ENCODE measurements at regions not wholly inside any gene's neighbourhood (a gene's known extent, or its start where the extent isn't known, plus 50 kb on each side); places are given as distances from the start of the nearest gene placed in this dataset.

GRCh38 chr3:124512881-124513609, 217.2 kb upstream of the UMPS start:
- no peak for DNase-seq

GRCh38 chr3:124513610-124513997, 216.6 kb upstream of the UMPS start:
- no peak for DNase-seq

GRCh38 chr3:124514683-124515082, 215.6 kb upstream of the UMPS start:
- DNase-seq, result no peak

- DNase-seq, result no peak
These were observed 213.9 kb upstream of the UMPS start for GRCh38 chr3:124516333-124516732.

GRCh38 chr3:124517306-124517705, 212.9 kb upstream of the UMPS start:
- no peak for DNase-seq

GRCh38 chr3:124518350-124518749, 211.9 kb upstream of the UMPS start:
- DNase-seq, result no peak

- no peak for DNase-seq
These were observed 210.6 kb upstream of the UMPS start for GRCh38 chr3:124519591-124520194.

GRCh38 chr3:124520970-124521369, 209.3 kb upstream of the UMPS start:
- no peak for DNase-seq

- no peak for DNase-seq
These were observed 208.1 kb upstream of the UMPS start for GRCh38 chr3:124522082-124522625.

- no peak for DNase-seq
These were observed 203.7 kb upstream of the UMPS start for GRCh38 chr3:124526601-124527000.

- no peak for DNase-seq
These were observed 200.3 kb upstream of the UMPS start for GRCh38 chr3:124529826-124530571.

GRCh38 chr3:124530916-124531315, 199.3 kb upstream of the UMPS start:
- no peak for DNase-seq

GRCh38 chr3:124532071-124532470, 198.2 kb upstream of the UMPS start:
- DNase-seq, result no peak

GRCh38 chr3:124535306-124535705, 194.9 kb upstream of the UMPS start:
- DNase-seq, result no peak

- DNase-seq, result no peak
These were observed 189.6 kb upstream of the UMPS start for GRCh38 chr3:124540550-124541211.

- no peak for DNase-seq
These were observed 187.9 kb upstream of the UMPS start for GRCh38 chr3:124542214-124542869.

GRCh38 chr3:124545891-124546290, 184.4 kb upstream of the UMPS start:
- DNase-seq, result no peak

- no peak for DNase-seq
These were observed 178.0 kb upstream of the UMPS start for GRCh38 chr3:124552224-124552623.

- no peak for DNase-seq
These were observed 177.1 kb upstream of the UMPS start for GRCh38 chr3:124553178-124553577.

GRCh38 chr3:124556636-124557035, 173.6 kb upstream of the UMPS start:
- DNase-seq, result no peak

GRCh38 chr3:124557433-124558232, 172.6 kb upstream of the UMPS start:
- no peak for DNase-seq
